OCI-LY3 (cell line): ENCODE measurements at regions not wholly inside any gene's neighbourhood (a gene's known extent, or its start where the extent isn't known, plus 50 kb on each side); places are given as distances from the start of the nearest gene placed in this dataset.

Experiments
- CTCF ChIP-seq: fragments of 200-600, 300-600 bp; sonication (generic); IDR thresholded peaks from 2 replicates; pipeline ENCODE4 v1.5.1; 2014; ENCODE audit warnings: antibody characterized with exemption, low read length, low read depth
- EZH2phosphoT487 ChIP-seq: fragments of 200-600 bp; shearing (Covaris generic); IDR thresholded peaks from 2 replicates; pipeline ENCODE4 v1.6.1; 2018; ENCODE audit warnings: antibody characterized with exemption, mixed run types, low read depth

GRCh38 chr13:48817166-48817802, 158.4 kb upstream of the FNDC3A start:
- TF ChIP-seq CTCF (no peak), EZH2phosphoT487 (no peak)
